ENCODE measurements at regions not wholly inside any gene's neighbourhood (a gene's known extent, or its start where the extent isn't known, plus 50 kb on each side); places are given as distances from the start of the nearest gene placed in this dataset.

DNA sequence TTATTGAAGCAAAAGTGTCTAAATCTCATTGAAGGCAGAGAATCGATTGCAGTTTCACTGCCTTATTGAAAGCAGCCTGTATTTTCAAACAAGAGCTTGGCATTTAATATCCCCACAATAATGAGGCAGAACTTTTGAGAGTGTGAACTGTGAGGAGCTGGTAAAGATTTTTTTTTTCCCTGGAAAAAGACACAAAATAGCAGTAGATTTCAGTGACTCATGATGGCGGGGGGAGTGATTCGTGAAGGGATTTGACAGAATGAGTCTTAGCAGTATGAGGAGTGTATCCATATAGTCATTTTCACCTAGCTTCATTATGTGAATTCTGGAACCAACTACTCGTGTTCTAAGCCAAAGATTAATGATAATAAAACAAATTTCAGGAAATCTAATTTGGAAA is 242.9 kb downstream of the ARL6IP6 start:
- 4% methylated on average over 4 of the region's 4 CpGs for WGBS (ENCODE audit: low lambda C conversion rate)
- no peaks in the 10 kb centered on the region for H3K9me2 ChIP-seq
- no peaks in the 10 kb centered on the region for H3K36me3 ChIP-seq (replicated peaks in 1 of 2; ENCODE audit: control insufficient read depth in 1 of 2, insufficient read depth in 2 of 2, low read length in 1 of 2)
- no peaks in the 10 kb centered on the region; the same call in 1 of the 2 replicates for H3K27me3 ChIP-seq (ENCODE audit: insufficient read depth)
- no peak overlapping the region for H3K27ac ChIP-seq (ENCODE audit: low read depth in 2 of 2, low read length in 1 of 2)
- no peaks in the 10 kb centered on the region for H3K4me1 ChIP-seq (ENCODE audit: control insufficient read depth in 1 of 2, insufficient read depth in 2 of 2, low read depth in 1 of 2, low read length in 1 of 2)
- no peak overlapping the region for H3K4me3 ChIP-seq (ENCODE audit: low read depth in 2 of 2, low read length in 1 of 2)
- POLR2A ChIA-PET, result no interaction called here
- H2AFZ ChIP-seq (ENCODE audit: low read depth), result no peak overlapping the region
- CTCF ChIA-PET, result interaction anchor here (1.5 kb wide), 1 partner anchor 35 kb away, joined by 5 read pairs; no protein-coding TSS in a partner anchor
- DNase-seq, result no peak
- no peaks in the 10 kb centered on the region for H3K9me3 ChIP-seq
- no peak overlapping the region for H3K4me2 ChIP-seq
- no peaks in the 10 kb centered on the region for H3K79me2 ChIP-seq (ENCODE audit: insufficient read depth)
- no peaks in the 10 kb centered on the region for H3F3A ChIP-seq (replicated peaks; ENCODE audit: insufficient read depth)
- H3K9ac ChIP-seq, result no peak overlapping the region
- no peaks in the 10 kb centered on the region for H4K20me1 ChIP-seq (ENCODE audit: insufficient read depth)
- TF ChIP-seq, protein P1, sequence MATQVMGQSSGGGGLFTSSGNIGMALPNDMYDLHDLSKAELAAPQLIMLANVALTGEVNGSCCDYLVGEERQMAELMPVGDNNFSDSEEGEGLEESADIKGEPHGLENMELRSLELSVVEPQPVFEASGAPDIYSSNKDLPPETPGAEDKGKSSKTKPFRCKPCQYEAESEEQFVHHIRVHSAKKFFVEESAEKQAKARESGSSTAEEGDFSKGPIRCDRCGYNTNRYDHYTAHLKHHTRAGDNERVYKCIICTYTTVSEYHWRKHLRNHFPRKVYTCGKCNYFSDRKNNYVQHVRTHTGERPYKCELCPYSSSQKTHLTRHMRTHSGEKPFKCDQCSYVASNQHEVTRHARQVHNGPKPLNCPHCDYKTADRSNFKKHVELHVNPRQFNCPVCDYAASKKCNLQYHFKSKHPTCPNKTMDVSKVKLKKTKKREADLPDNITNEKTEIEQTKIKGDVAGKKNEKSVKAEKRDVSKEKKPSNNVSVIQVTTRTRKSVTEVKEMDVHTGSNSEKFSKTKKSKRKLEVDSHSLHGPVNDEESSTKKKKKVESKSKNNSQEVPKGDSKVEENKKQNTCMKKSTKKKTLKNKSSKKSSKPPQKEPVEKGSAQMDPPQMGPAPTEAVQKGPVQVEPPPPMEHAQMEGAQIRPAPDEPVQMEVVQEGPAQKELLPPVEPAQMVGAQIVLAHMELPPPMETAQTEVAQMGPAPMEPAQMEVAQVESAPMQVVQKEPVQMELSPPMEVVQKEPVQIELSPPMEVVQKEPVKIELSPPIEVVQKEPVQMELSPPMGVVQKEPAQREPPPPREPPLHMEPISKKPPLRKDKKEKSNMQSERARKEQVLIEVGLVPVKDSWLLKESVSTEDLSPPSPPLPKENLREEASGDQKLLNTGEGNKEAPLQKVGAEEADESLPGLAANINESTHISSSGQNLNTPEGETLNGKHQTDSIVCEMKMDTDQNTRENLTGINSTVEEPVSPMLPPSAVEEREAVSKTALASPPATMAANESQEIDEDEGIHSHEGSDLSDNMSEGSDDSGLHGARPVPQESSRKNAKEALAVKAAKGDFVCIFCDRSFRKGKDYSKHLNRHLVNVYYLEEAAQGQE (IDR thresholded peaks at IDR 0.05; ENCODE audit: low read depth, low read length), result no peak
- TF ChIP-seq CTCF (IDR thresholded peaks at IDR 0.05) (no peak), EP300 (IDR thresholded peaks at IDR 0.05; ENCODE audit: borderline replicate concordance in 1 of 2, low read depth in 1 of 2, low read length in 1 of 2) (no peak), RAD21 (IDR thresholded peaks at IDR 0.05; ENCODE audit: low read length) (no peak), MEF2A (IDR thresholded peaks at IDR 0.05; ENCODE audit: borderline replicate concordance, low read depth) (no peak), JUND (IDR thresholded peaks at IDR 0.05) (no peak), TAF1 (IDR thresholded peaks at IDR 0.05; ENCODE audit: borderline replicate concordance, low read depth, low read length) (no peak), SIN3A (IDR thresholded peaks at IDR 0.05; ENCODE audit: borderline replicate concordance, low read depth, low read length) (no peak), FOSL2 (IDR thresholded peaks at IDR 0.05; ENCODE audit: borderline replicate concordance, low read depth) (no peak), NRF1 (IDR thresholded peaks at IDR 0.05; ENCODE audit: low read depth, low read length) (no peak), TEAD4 (IDR thresholded peaks at IDR 0.05; ENCODE audit: borderline replicate concordance, insufficient read depth) (no peak), RFX5 (IDR thresholded peaks at IDR 0.05; ENCODE audit: low read length) (no peak), RXRA (IDR thresholded peaks at IDR 0.05; ENCODE audit: borderline replicate concordance, low read depth) (no peak), GABPA (IDR thresholded peaks at IDR 0.05; ENCODE audit: low read depth) (no peak), RCOR1 (IDR thresholded peaks at IDR 0.05; ENCODE audit: low read length) (no peak), SMC3 (IDR thresholded peaks at IDR 0.05; ENCODE audit: low read depth, low read length) (no peak), FOXM1 (IDR thresholded peaks at IDR 0.05; ENCODE audit: low read depth) (no peak)
- TF ChIP-seq, protein P2, sequence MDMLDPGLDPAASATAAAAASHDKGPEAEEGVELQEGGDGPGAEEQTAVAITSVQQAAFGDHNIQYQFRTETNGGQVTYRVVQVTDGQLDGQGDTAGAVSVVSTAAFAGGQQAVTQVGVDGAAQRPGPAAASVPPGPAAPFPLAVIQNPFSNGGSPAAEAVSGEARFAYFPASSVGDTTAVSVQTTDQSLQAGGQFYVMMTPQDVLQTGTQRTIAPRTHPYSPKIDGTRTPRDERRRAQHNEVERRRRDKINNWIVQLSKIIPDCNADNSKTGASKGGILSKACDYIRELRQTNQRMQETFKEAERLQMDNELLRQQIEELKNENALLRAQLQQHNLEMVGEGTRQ (IDR thresholded peaks at IDR 0.05; ENCODE audit: borderline replicate concordance, low read depth, low read length), result no peak
- TF ChIP-seq, protein P3, sequence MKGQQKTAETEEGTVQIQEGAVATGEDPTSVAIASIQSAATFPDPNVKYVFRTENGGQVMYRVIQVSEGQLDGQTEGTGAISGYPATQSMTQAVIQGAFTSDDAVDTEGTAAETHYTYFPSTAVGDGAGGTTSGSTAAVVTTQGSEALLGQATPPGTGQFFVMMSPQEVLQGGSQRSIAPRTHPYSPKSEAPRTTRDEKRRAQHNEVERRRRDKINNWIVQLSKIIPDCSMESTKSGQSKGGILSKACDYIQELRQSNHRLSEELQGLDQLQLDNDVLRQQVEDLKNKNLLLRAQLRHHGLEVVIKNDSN (IDR thresholded peaks at IDR 0.05; ENCODE audit: borderline replicate concordance, low read depth), result no peak
- TF ChIP-seq, protein P4, sequence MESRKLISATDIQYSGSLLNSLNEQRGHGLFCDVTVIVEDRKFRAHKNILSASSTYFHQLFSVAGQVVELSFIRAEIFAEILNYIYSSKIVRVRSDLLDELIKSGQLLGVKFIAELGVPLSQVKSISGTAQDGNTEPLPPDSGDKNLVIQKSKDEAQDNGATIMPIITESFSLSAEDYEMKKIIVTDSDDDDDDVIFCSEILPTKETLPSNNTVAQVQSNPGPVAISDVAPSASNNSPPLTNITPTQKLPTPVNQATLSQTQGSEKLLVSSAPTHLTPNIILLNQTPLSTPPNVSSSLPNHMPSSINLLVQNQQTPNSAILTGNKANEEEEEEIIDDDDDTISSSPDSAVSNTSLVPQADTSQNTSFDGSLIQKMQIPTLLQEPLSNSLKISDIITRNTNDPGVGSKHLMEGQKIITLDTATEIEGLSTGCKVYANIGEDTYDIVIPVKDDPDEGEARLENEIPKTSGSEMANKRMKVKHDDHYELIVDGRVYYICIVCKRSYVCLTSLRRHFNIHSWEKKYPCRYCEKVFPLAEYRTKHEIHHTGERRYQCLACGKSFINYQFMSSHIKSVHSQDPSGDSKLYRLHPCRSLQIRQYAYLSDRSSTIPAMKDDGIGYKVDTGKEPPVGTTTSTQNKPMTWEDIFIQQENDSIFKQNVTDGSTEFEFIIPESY (IDR thresholded peaks at IDR 0.05; ENCODE audit: borderline replicate concordance, low read depth), result no peak
